T-cell (primary cell): ENCODE measurements at regions not wholly inside any gene's neighbourhood (a gene's known extent, or its start where the extent isn't known, plus 50 kb on each side); places are given as distances from the start of the nearest gene placed in this dataset.
"Not testable (repeated sequence)": the region's sequence is repeated elsewhere in the genome, so short reads cannot be mapped to it uniquely, and the experiment has no call there.

Source experiments
- ATAC-seq, 4 experiments: fragments of 200-7000 bp in 3 of 4; fragments of 150-1000 bp in 1 of 4; cut with Tn5 transposase; replicated peaks in 1 of 4; 1 replicate in 3 of 4; 2 replicates in 1 of 4; pipeline ENCODE4 v1.10.0; 2021; ENCODE audit warnings: moderate library complexity in 3 of 4, mild to moderate bottlenecking in 2 of 4, moderate number of reproducible peaks in 1 of 4
- CTCF ChIA-PET, 2 donors: fragments of 300-600 bp; sonication (Branson Sonifier 250); formaldehyde crosslinking; loops; one replicate each; lab custom pipeline; 2022; ENCODE audit warnings: antibody characterized with exemption in 2 of 2; lab: Charles Lee
- POLR2A ChIA-PET, 2 donors: fragments of 300-600 bp; sonication (Branson Sonifier 250); formaldehyde crosslinking; loops; one replicate each; lab custom pipeline; 2022; ENCODE audit warnings: antibody characterized with exemption in 2 of 2; lab: Charles Lee
- DNase-seq, 35 experiments: peaks; one replicate each; pipeline versions ENCODE4 v3.0.0 to v3.0.0-alpha.2; 2013 to 2023
- H3K27ac ChIP-seq: one replicate; pipeline ENCODE4 v1.5.1; 2013; ENCODE audit warnings: low read length
- H3K27me3 ChIP-seq, 2 experiments: replicated peaks in 1 of 2; 1 replicate in 1 of 2; 2 replicates in 1 of 2; pipeline versions ENCODE4 v1.6.1 to v1.7.0; 2013; ENCODE audit warnings: low read length in 1 of 2, mixed read lengths in 1 of 2; ENCODE audit not compliant: control insufficient read depth in 2 of 2, insufficient read depth in 2 of 2; ENCODE audit errors: extremely low read depth in 1 of 2
- H3K36me3 ChIP-seq, 2 donors: 1 replicate in 1 of 2; 2 replicates in 1 of 2; pipeline versions ENCODE4 v1.6.1 to v1.7.0; 2013; ENCODE audit warnings: low read length in 1 of 2; ENCODE audit not compliant: control insufficient read depth in 2 of 2, insufficient read depth in 1 of 2; ENCODE audit errors: extremely low read depth in 1 of 2
- H3K4me1 ChIP-seq, 2 experiments: 1 replicate in 1 of 2; 2 replicates in 1 of 2; pipeline versions ENCODE4 v1.6.1 to v1.7.0; 2013; ENCODE audit warnings: low read length in 2 of 2, mixed read lengths in 1 of 2; ENCODE audit not compliant: insufficient read depth in 2 of 2, control insufficient read depth in 1 of 2; ENCODE audit errors: extremely low read depth in 1 of 2
- H3K4me3 ChIP-seq, 2 donors: 1 replicate in 1 of 2; 2 replicates in 1 of 2; pipeline versions ENCODE4 v1.5.1 to v1.7.0; 2013; ENCODE audit warnings: mild to moderate bottlenecking in 2 of 2, low read length in 1 of 2, moderate library complexity in 1 of 2; ENCODE audit not compliant: control insufficient read depth in 1 of 2; ENCODE audit errors: extremely low read depth in 1 of 2
- H3K9me3 ChIP-seq: 2 replicates; pipeline ENCODE4 v1.7.0; 2013
- H3K27ac Mint-ChIP-seq, 2 donors: one replicate each; pipeline ENCODE4 v1.8.0; 2020 to 2021; ENCODE audit warnings: mild to moderate bottlenecking in 2 of 2, mixed read lengths in 2 of 2
- H3K27me3 Mint-ChIP-seq, 2 donors: one replicate each; pipeline ENCODE4 v1.8.0; 2021 to 2022; ENCODE audit warnings: mixed read lengths in 2 of 2
- H3K36me3 Mint-ChIP-seq: one replicate; pipeline ENCODE4 v1.8.0; 2021; ENCODE audit warnings: mixed read lengths
- H3K4me1 Mint-ChIP-seq, 3 donors: one replicate each; pipeline ENCODE4 v1.8.0; 2020 to 2022; ENCODE audit warnings: mixed read lengths in 3 of 3, mild to moderate bottlenecking in 1 of 3
- H3K4me3 Mint-ChIP-seq, 3 donors: one replicate each; pipeline ENCODE4 v1.8.0; 2020 to 2022; ENCODE audit warnings: mild to moderate bottlenecking in 3 of 3, mixed read lengths in 3 of 3, moderate library complexity in 3 of 3
- H3K9me3 Mint-ChIP-seq, 3 donors: one replicate each; pipeline ENCODE4 v1.8.0; 2020 to 2022; ENCODE audit warnings: mixed read lengths in 3 of 3
- WGBS: methylation state at CpG from one replicate; pipeline ENCODE4 v1.1.5; 2013; ENCODE audit warnings: missing lambda C conversion rate; ENCODE audit not compliant: insufficient coverage; 5-methylcytosine and 5-hydroxymethylcytosine counted together

DNA sequence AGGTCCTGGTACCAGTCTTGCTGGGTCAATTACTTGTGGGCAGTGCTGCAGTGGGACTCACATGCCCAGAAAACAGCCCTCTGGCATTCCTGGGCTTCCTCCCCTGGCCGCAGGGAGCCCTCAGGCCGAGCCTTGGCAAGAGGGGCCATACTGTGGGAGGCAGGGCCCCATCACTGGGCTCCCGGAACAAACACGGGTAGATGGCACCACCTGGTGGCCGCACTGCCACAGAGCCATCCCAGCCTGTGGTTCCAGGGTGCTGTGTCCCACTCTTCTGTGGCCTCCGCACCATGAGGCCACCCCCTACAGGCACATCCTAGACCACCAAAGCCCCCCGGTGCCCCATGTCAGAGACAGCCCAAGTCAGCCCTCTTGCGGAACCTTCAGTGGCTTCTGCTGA lies 123.3 kb upstream of the ZSCAN2 start:
- CTCF ChIA-PET, H3K27me3 Mint-ChIP-seq, H3K27me3 ChIP-seq, H3K4me1 ChIP-seq, H3K4me1 Mint-ChIP-seq, DNase-seq, POLR2A ChIA-PET, H3K27ac ChIP-seq, H3K9me3 ChIP-seq, H3K4me3 Mint-ChIP-seq, H3K27ac Mint-ChIP-seq, H3K36me3 ChIP-seq, H3K9me3 Mint-ChIP-seq, H3K36me3 Mint-ChIP-seq, H3K4me3 ChIP-seq: not testable (repeated sequence)
- no CpG with 5 or more reads among the region's 8 CpGs for WGBS
- peak; percentile 77 to 89 (median 84) for ATAC-seq

DNA sequence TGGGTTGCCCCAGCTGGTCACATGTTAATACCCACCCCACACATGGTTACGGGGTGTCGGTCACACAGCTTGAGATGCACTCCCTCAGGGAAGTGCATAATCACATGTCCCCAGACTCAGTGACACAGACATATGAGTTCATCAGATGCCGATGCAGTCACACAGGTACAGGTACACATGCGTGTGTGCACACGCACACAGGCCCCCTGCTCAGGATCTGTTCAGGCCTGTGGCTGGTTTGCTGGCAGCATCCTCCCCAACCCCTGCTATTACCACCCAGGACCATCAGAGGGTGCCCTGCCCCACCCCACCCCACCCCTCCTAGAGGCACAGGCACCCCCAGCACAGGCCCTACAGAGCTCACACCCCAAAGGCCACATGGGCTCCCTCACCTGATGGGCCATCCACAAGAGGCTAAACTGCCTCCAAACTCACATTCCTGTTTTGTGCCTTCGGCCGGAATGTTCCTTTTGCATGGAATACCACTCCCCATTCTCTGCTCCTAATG lies 120.6 kb upstream of the ZSCAN2 start:
- DNase-seq, H3K27ac Mint-ChIP-seq, POLR2A ChIA-PET, H3K9me3 Mint-ChIP-seq, CTCF ChIA-PET, H3K4me1 Mint-ChIP-seq, ATAC-seq, H3K36me3 Mint-ChIP-seq, H3K4me1 ChIP-seq, H3K27ac ChIP-seq, H3K27me3 Mint-ChIP-seq, H3K9me3 ChIP-seq, H3K27me3 ChIP-seq, H3K36me3 ChIP-seq, H3K4me3 Mint-ChIP-seq, H3K4me3 ChIP-seq: not testable (repeated sequence)
- no CpG with 5 or more reads among the region's 7 CpGs for WGBS

- H3K4me1 ChIP-seq, H3K4me3 ChIP-seq, H3K4me3 Mint-ChIP-seq, H3K36me3 Mint-ChIP-seq, ATAC-seq, H3K27ac ChIP-seq, H3K27me3 Mint-ChIP-seq, H3K36me3 ChIP-seq, H3K9me3 ChIP-seq, H3K9me3 Mint-ChIP-seq, H3K27me3 ChIP-seq, H3K27ac Mint-ChIP-seq, H3K4me1 Mint-ChIP-seq, CTCF ChIA-PET, POLR2A ChIA-PET: not testable (repeated sequence)
- DNase-seq = peak in 1 of 35 experiments; percentile 19
- no CpG with 5 or more reads among the region's 9 CpGs for WGBS
These were observed 117.0 kb upstream of the ZSCAN2 start for GRCh38 chr15:84483859-84484258.

GRCh38 chr15:84500165-84500889 lies 100.5 kb upstream of the ZSCAN2 start:
- no CpG with 5 or more reads among the region's 60 CpGs for WGBS
- not testable (repeated sequence) for H3K9me3 Mint-ChIP-seq

GRCh38 chr15:84503101-84503500 lies 97.7 kb upstream of the ZSCAN2 start:
- CTCF ChIA-PET, H3K36me3 Mint-ChIP-seq, H3K4me1 Mint-ChIP-seq, ATAC-seq, H3K27ac Mint-ChIP-seq, H3K9me3 Mint-ChIP-seq, H3K27me3 Mint-ChIP-seq, DNase-seq, H3K4me3 Mint-ChIP-seq, H3K36me3 ChIP-seq, H3K4me1 ChIP-seq, H3K27ac ChIP-seq, H3K4me3 ChIP-seq, H3K9me3 ChIP-seq, H3K27me3 ChIP-seq, POLR2A ChIA-PET: not testable (repeated sequence)
- WGBS = no CpG with 5 or more reads among the region's 17 CpGs

More at GRCh38 chr15:84500165-84500889, 100.5 kb upstream of the ZSCAN2 start:
- H3K27ac Mint-ChIP-seq, H3K27me3 ChIP-seq, H3K27me3 Mint-ChIP-seq, H3K27ac ChIP-seq, H3K4me1 ChIP-seq, H3K4me3 Mint-ChIP-seq, H3K4me3 ChIP-seq, H3K36me3 ChIP-seq, H3K4me1 Mint-ChIP-seq, ATAC-seq, POLR2A ChIA-PET, CTCF ChIA-PET, H3K36me3 Mint-ChIP-seq, H3K9me3 ChIP-seq: not testable (repeated sequence)
- DNase-seq = peak in 23 of 35 experiments; percentile 1 to 42 (median 16)

DNA sequence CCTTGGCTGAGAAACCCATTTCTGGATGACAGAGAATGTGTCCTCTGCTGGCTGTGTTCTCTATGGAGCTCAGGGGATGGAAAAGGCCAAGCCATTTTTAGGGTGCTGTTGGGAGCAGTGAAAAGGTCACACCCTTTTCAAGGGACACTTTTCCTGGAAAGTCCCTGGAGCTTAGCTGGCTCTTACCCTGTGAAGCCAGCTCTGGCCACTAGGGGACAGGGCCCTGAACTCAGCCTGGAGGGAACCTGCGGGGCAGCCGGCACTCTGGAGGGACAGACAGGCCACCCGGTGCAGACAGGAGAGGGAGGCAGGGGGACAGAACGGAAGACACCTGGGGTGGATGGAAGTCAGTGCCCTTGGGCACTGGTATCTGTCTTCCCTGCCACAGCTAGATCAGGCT lies 95.3 kb upstream of the ZSCAN2 start:
- H3K9me3 ChIP-seq, H3K36me3 ChIP-seq, H3K4me1 ChIP-seq, H3K27me3 Mint-ChIP-seq, H3K4me3 Mint-ChIP-seq, POLR2A ChIA-PET, H3K9me3 Mint-ChIP-seq, DNase-seq, H3K27ac ChIP-seq, H3K27ac Mint-ChIP-seq, H3K4me3 ChIP-seq, H3K36me3 Mint-ChIP-seq, H3K4me1 Mint-ChIP-seq, H3K27me3 ChIP-seq, CTCF ChIA-PET, ATAC-seq: not testable (repeated sequence)
- no CpG with 5 or more reads among the region's 4 CpGs for WGBS

DNA sequence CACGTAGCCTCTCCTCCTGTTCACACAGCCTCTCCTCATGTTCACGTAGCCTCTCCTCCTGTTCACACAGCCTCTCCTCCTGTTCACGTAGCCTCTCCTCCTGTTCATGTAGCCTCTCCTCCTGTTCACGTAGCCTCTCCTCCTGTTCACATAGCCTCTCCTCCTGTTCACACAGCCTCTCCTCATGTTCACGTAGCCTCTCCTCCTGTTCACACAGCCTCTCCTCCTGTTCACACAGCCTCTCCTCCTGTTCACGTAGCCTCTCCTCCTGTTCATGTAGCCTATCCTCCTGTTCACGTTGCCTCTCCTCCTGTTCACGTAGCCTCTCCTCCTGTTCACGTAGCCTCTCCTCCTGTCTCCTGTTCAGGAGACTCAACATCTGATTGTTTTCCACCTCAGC lies 88.5 kb upstream of the ZSCAN2 start:
- H3K4me1 Mint-ChIP-seq, H3K4me3 Mint-ChIP-seq, H3K36me3 ChIP-seq, H3K36me3 Mint-ChIP-seq, CTCF ChIA-PET, H3K27me3 Mint-ChIP-seq, H3K4me1 ChIP-seq, DNase-seq, POLR2A ChIA-PET, ATAC-seq, H3K27ac Mint-ChIP-seq, H3K9me3 ChIP-seq, H3K27ac ChIP-seq, H3K9me3 Mint-ChIP-seq, H3K27me3 ChIP-seq, H3K4me3 ChIP-seq: not testable (repeated sequence)
- WGBS = no CpG with 5 or more reads among the region's 9 CpGs
